CD4-positive, alpha-beta T cell (primary cell): ENCODE measurements at regions not wholly inside any gene's neighbourhood (a gene's known extent, or its start where the extent isn't known, plus 50 kb on each side); places are given as distances from the start of the nearest gene placed in this dataset.

Experiments used
- ATAC-seq: fragments of 200-7000 bp; cut with Tn5 transposase; one replicate; pipeline ENCODE4 v1.10.0; 2022; ENCODE audit warnings: mild to moderate bottlenecking; ENCODE audit not compliant: poor library complexity
- CTCF ChIA-PET: fragments of 350-600 bp; sonication (Branson Sonifier 250); formaldehyde crosslinking; loops from one replicate; lab custom pipeline; 2021; ENCODE audit warnings: antibody characterized with exemption, inconsistent platforms; lab: Charles Lee
- POLR2A ChIA-PET: fragments of 350-600 bp; sonication (Branson Sonifier 250); formaldehyde crosslinking; loops from one replicate; lab custom pipeline; 2021; ENCODE audit warnings: antibody characterized with exemption, inconsistent platforms; lab: Charles Lee
- DNase-seq, 14 experiments: peaks; one replicate each; pipeline ENCODE4 v3.0.0-alpha.2; 2013 to 2020; ENCODE audit warnings: mixed read lengths in 2 of 14
- H3K27ac ChIP-seq, 2 donors: one replicate each; pipeline versions ENCODE4 v1.5.1 to v1.7.0; 2013; ENCODE audit warnings: low read length in 2 of 2, low read depth in 1 of 2, mild to moderate bottlenecking in 1 of 2
- H3K27me3 ChIP-seq, 2 experiments: 1 replicate in 1 of 2; 2 replicates in 1 of 2; pipeline versions ENCODE4 v1.6.1 to v1.7.0; 2013; ENCODE audit warnings: low read length in 2 of 2, control low read depth in 1 of 2, mild to moderate bottlenecking in 1 of 2, moderate library complexity in 1 of 2; ENCODE audit not compliant: insufficient read depth in 2 of 2, control insufficient read depth in 1 of 2
- H3K36me3 ChIP-seq: one replicate; pipeline ENCODE4 v1.6.1; 2013; ENCODE audit warnings: low read length, control low read depth; ENCODE audit not compliant: insufficient read depth
- H3K4me1 ChIP-seq: one replicate; pipeline ENCODE4 v1.6.1; 2013; ENCODE audit warnings: low read length, control low read depth; ENCODE audit not compliant: insufficient read depth
- H3K4me3 ChIP-seq: one replicate; pipeline ENCODE4 v1.5.1; 2013; ENCODE audit warnings: mild to moderate bottlenecking, low read length, moderate library complexity
- H3K9me3 ChIP-seq, 2 experiments: 1 replicate in 1 of 2; 2 replicates in 1 of 2; pipeline versions ENCODE4 v1.6.1 to v1.7.0; 2013; ENCODE audit warnings: low read length in 2 of 2, mild to moderate bottlenecking in 2 of 2, control low read depth in 1 of 2, moderate library complexity in 1 of 2; ENCODE audit not compliant: control insufficient read depth in 1 of 2, insufficient read depth in 1 of 2
- H3K27ac Mint-ChIP-seq: one replicate; pipeline ENCODE4 v1.8.0; 2020; ENCODE audit warnings: mixed read lengths
- H3K27me3 Mint-ChIP-seq: one replicate; pipeline ENCODE4 v1.8.0; 2021; ENCODE audit warnings: mixed read lengths
- H3K36me3 Mint-ChIP-seq: one replicate; pipeline ENCODE4 v1.8.0; 2021; ENCODE audit warnings: low read depth, mixed read lengths
- H3K4me1 Mint-ChIP-seq: one replicate; pipeline ENCODE4 v1.8.0; 2021; ENCODE audit warnings: low read depth, mixed read lengths
- H3K4me3 Mint-ChIP-seq: one replicate; pipeline ENCODE4 v1.8.0; 2020; ENCODE audit warnings: mild to moderate bottlenecking, mixed read lengths
- H3K9me3 Mint-ChIP-seq: one replicate; pipeline ENCODE4 v1.8.0; 2020; ENCODE audit warnings: mixed read lengths
- CTCF ChIP-seq: fragments of 200-600 bp; IDR thresholded peaks from one replicate; pipeline ENCODE4 v1.8.0; 2022; ENCODE audit warnings: antibody characterized with exemption, mild to moderate bottlenecking
- intact Hi-C, 2 experiments: fragments of 100-400 bp; cut with DNase I in 1 of 2; cut with micrococcal nuclease in 1 of 2; formaldehyde crosslinking; loops; one replicate each; pipeline versions ENCODE4 v1.15.1 to v1.9.0; 2023 to 2025; cut with DNase I, micrococcal nuclease

- Histone ChIP-seq H3K36me3 (no peaks in the 10 kb centered on the region), H3K4me1 (peaks cover 40% of the 10 kb centered on the region), H3K9me3 (no peaks in the 10 kb centered on the region), H3K4me3 (no peak overlapping the region), H3K27me3 (no peaks in the 10 kb centered on the region), H3K27ac (no peak overlapping the region)
- no peak overlapping the region for H3K27ac Mint-ChIP-seq
- POLR2A ChIA-PET = interaction anchor here (0.6 kb wide), 1 partner anchor 1315 kb away, joined by 3 read pairs; no protein-coding TSS in a partner anchor
- intact Hi-C loops = no loop called here
- no peaks in the 10 kb centered on the region for H3K27me3 Mint-ChIP-seq
- peaks cover 42% of the 10 kb centered on the region for H3K4me1 Mint-ChIP-seq
- H3K36me3 Mint-ChIP-seq = no peaks in the 10 kb centered on the region
- H3K4me3 Mint-ChIP-seq = no peak overlapping the region
- CTCF ChIA-PET = no interaction called here
- no peak for DNase-seq
- H3K9me3 Mint-ChIP-seq = no peaks in the 10 kb centered on the region
- TF ChIP-seq CTCF = no peak
- no peak for ATAC-seq
These were observed 306.0 kb downstream of the BCL11B start for GRCh38 chr14:98966016-98966415.

GRCh38 chr14:98966475-98967162 lies 305.4 kb downstream of the BCL11B start:
- no peaks in the 10 kb centered on the region for H3K36me3 Mint-ChIP-seq
- DNase-seq (no peak), ATAC-seq (no peak)
- no peak overlapping the region for H3K4me3 ChIP-seq
- peaks cover 36% of the 10 kb centered on the region for H3K4me1 Mint-ChIP-seq
- H3K4me1 ChIP-seq = peaks cover 40% of the 10 kb centered on the region
- H3K4me3 Mint-ChIP-seq = no peak overlapping the region
- H3K27me3 ChIP-seq = no peaks in the 10 kb centered on the region
- H3K27ac Mint-ChIP-seq = no peak overlapping the region
- intact Hi-C loops = no loop called here
- H3K27ac ChIP-seq = no peak overlapping the region
- ChIA-PET POLR2A (no interaction called here), CTCF (no interaction called here)
- no peaks in the 10 kb centered on the region for H3K9me3 ChIP-seq
- no peaks in the 10 kb centered on the region for H3K36me3 ChIP-seq
- H3K9me3 Mint-ChIP-seq = no peaks in the 10 kb centered on the region
- no peaks in the 10 kb centered on the region for H3K27me3 Mint-ChIP-seq
- no peak for TF ChIP-seq CTCF

GRCh38 chr14:98974113-98974512 lies 297.9 kb downstream of the BCL11B start:
- H3K4me3 ChIP-seq = no peak overlapping the region
- peaks cover 4 to 13% of the 10 kb centered on the region in 2 experiments for H3K9me3 ChIP-seq
- TF ChIP-seq CTCF = no peak
- H3K4me3 Mint-ChIP-seq = no peak overlapping the region
- POLR2A ChIA-PET = no interaction called here
- H3K27me3 ChIP-seq = no peaks in the 10 kb centered on the region
- ATAC-seq (no peak), DNase-seq (no peak)
- peaks cover 6% of the 10 kb centered on the region for H3K9me3 Mint-ChIP-seq
- no peak overlapping the region for H3K27ac Mint-ChIP-seq
- CTCF ChIA-PET = no interaction called here
- H3K4me1 Mint-ChIP-seq = peaks cover 4% of the 10 kb centered on the region
- intact Hi-C loops = no loop called here
- H3K27ac ChIP-seq = no peak overlapping the region
- no peaks in the 10 kb centered on the region for H3K27me3 Mint-ChIP-seq
- H3K36me3 ChIP-seq = no peaks in the 10 kb centered on the region
- H3K4me1 ChIP-seq = no peaks in the 10 kb centered on the region
- no peaks in the 10 kb centered on the region for H3K36me3 Mint-ChIP-seq
